MCF 10A (cell line): ENCODE measurements at regions not wholly inside any gene's neighbourhood (a gene's known extent, or its start where the extent isn't known, plus 50 kb on each side); places are given as distances from the start of the nearest gene placed in this dataset.
"Not testable (repeated sequence)": the region's sequence is repeated elsewhere in the genome, so short reads cannot be mapped to it uniquely, and the experiment has no call there.

ENCODE experiments used
- BruUV-seq: library from RNA; stranded (reverse); fragments of 400-500 nt; replicated peaks from 2 replicates; lab custom pipeline; 2021; lab: Mats Ljungman, UMichigan
- CTCF ChIA-PET: fragments of 300-600 bp; sonication (Branson Sonifier 250); formaldehyde crosslinking; extraction: SDS; loops from one replicate; lab custom pipeline; 2021; ENCODE audit warnings: antibody characterized with exemption, inconsistent platforms; lab: Yijun Ruan, JAX
- POLR2A ChIA-PET: fragments of 300-600, 350-650 bp; sonication (Branson Sonifier 250); formaldehyde crosslinking; extraction: SDS; loops from one replicate; lab custom pipeline; 2020; ENCODE audit warnings: antibody characterized with exemption, inconsistent platforms; lab: Yijun Ruan, JAX
- DNase-seq: peaks from one replicate; pipeline ENCODE4 v3.0.0-alpha.2; 2018; ENCODE audit not compliant: unreplicated experiment
- H3K27ac Mint-ChIP-seq: one replicate; pipeline ENCODE4 v1.8.0; 2022; ENCODE audit warnings: mild to moderate bottlenecking, low read depth, mixed read lengths; ENCODE audit not compliant: unreplicated experiment
- H3K27me3 Mint-ChIP-seq: one replicate; pipeline ENCODE4 v1.8.0; 2022; ENCODE audit warnings: mixed read lengths; ENCODE audit not compliant: insufficient read depth, unreplicated experiment
- H3K36me3 Mint-ChIP-seq: one replicate; pipeline ENCODE4 v1.8.0; 2022; ENCODE audit warnings: mild to moderate bottlenecking, moderate library complexity, mixed read lengths; ENCODE audit not compliant: insufficient read depth, unreplicated experiment
- H3K4me1 Mint-ChIP-seq: one replicate; pipeline ENCODE4 v1.8.0; 2022; ENCODE audit warnings: mixed read lengths; ENCODE audit not compliant: insufficient read depth, unreplicated experiment
- H3K4me3 Mint-ChIP-seq: one replicate; pipeline ENCODE4 v1.8.0; 2022; ENCODE audit warnings: mild to moderate bottlenecking, moderate library complexity, mixed read lengths; ENCODE audit not compliant: unreplicated experiment
- H3K9me3 Mint-ChIP-seq: one replicate; pipeline ENCODE4 v1.8.0; 2022; ENCODE audit warnings: mixed read lengths; ENCODE audit not compliant: unreplicated experiment
- intact Hi-C: fragments of 100-400 bp; cut with micrococcal nuclease; formaldehyde crosslinking; loops from 2 replicates; pipeline ENCODE4 v1.14.1; 2022
- TF ChIP-seq, protein P1 (sequence below): fragments of 200-600 bp; IDR thresholded peaks from one replicate; pipeline ENCODE4 v1.8.0; 2022; ENCODE audit warnings: antibody characterized with exemption, mild to moderate bottlenecking; ENCODE audit not compliant: unreplicated experiment

DNA sequence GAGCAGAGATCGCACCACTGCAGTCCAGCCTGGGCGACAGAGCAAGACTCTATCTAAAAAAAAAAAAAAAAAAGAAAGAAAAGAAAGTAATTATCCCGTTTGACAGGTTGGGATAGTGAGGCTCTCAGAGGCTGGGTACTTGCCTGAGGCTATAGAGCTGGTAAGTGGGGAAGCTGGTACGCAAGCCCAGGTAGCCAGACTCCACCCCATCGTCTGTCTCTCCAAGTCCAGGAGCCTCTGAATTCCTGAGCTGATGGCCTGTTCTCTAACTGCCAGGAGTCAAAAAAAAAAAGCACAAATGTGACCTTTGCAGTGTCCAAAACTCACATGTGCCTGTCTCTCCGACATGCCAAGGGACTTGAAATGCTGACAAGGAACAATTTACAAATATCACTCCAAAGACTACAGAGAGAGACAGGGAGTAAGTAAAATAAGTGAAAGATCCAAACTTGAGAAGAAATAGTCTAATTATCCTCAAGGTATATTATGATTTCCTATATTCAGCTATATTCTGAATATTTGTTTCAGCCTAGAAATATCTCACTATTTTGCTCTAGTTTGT is 109.1 kb upstream of the SCAF8 start:
- POLR2A ChIA-PET, result interaction anchor here (1.4 kb wide), 1 partner anchor 9 kb away, joined by 6 read pairs; no protein-coding TSS in a partner anchor
- no peak overlapping the region for H3K27ac Mint-ChIP-seq
- H3K4me3 Mint-ChIP-seq, result no peak overlapping the region
- TF ChIP-seq, protein P1, sequence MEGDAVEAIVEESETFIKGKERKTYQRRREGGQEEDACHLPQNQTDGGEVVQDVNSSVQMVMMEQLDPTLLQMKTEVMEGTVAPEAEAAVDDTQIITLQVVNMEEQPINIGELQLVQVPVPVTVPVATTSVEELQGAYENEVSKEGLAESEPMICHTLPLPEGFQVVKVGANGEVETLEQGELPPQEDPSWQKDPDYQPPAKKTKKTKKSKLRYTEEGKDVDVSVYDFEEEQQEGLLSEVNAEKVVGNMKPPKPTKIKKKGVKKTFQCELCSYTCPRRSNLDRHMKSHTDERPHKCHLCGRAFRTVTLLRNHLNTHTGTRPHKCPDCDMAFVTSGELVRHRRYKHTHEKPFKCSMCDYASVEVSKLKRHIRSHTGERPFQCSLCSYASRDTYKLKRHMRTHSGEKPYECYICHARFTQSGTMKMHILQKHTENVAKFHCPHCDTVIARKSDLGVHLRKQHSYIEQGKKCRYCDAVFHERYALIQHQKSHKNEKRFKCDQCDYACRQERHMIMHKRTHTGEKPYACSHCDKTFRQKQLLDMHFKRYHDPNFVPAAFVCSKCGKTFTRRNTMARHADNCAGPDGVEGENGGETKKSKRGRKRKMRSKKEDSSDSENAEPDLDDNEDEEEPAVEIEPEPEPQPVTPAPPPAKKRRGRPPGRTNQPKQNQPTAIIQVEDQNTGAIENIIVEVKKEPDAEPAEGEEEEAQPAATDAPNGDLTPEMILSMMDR, result no peak
- peaks cover 6% of the 10 kb centered on the region for H3K36me3 Mint-ChIP-seq
- no TSS peak for BruUV-seq
- no peak for DNase-seq
- no peaks in the 10 kb centered on the region for H3K27me3 Mint-ChIP-seq
- no peaks in the 10 kb centered on the region for H3K9me3 Mint-ChIP-seq
- CTCF ChIA-PET, result interaction anchor here (0.6 to 1.4 kb wide), 3 partner anchors 52 to 167 kb away, joined by 3 to 7 read pairs (median 3); no protein-coding TSS in a partner anchor
- intact Hi-C loops, result no loop called here
- H3K4me1 Mint-ChIP-seq, result no peaks in the 10 kb centered on the region

DNA sequence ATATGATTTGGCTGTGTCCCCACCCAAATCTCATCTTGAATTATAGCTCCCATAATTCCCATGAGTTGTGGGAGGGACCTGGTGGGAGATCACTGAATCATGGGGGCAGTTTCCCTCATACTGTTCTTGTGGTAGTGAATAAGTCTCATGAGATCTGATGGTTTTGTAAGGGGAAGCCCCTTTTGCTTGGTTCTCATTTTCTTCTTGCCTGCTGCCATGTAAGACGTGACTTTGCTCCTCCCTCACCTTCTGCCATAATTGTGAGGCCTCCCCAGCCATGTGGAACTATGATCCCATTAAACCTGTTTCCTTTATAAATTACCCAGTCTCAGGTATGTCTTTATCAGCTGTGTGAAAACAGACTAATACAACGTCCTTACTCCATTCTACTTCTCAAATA is 108.5 kb upstream of the SCAF8 start:
- intact Hi-C loops, H3K36me3 Mint-ChIP-seq, H3K27me3 Mint-ChIP-seq, BruUV-seq, H3K27ac Mint-ChIP-seq, H3K9me3 Mint-ChIP-seq, H3K4me3 Mint-ChIP-seq, H3K4me1 Mint-ChIP-seq, DNase-seq: not testable (repeated sequence)
- POLR2A ChIA-PET, result interaction anchor here (1.4 kb wide), 1 partner anchor 10 kb away, joined by 6 read pairs; no protein-coding TSS in a partner anchor
- CTCF ChIA-PET, result interaction anchor here (0.6 to 1.4 kb wide), 2 partner anchors 51 to 168 kb away, joined by 3 to 7 read pairs; no protein-coding TSS in a partner anchor

DNA sequence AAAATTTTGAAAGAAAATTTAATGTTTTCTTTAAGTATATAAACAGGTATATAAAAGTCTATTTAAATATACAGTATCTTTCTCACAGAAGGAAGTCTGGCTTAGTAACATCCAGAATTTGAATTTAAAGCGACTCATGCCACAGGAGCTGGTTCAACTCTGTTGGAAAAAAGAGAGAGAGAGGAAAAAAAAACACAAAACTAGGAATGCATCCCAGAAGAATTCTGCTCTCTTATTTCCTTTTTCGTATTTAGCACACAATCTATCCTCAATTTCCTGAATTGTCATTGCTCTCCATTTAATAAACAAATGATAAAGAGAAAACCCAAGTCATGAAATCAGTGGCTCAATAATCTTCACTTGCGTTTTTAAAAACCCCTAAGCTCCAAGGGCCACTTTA is 107.5 kb upstream of the SCAF8 start:
- BruUV-seq, result no TSS peak
- no peak overlapping the region for H3K27ac Mint-ChIP-seq
- H3K27me3 Mint-ChIP-seq, result no peaks in the 10 kb centered on the region
- CTCF ChIA-PET, result no interaction called here
- TF ChIP-seq, protein P1, result no peak
- H3K36me3 Mint-ChIP-seq, result peaks cover 6% of the 10 kb centered on the region
- intact Hi-C loops, result no loop called here
- no peaks in the 10 kb centered on the region for H3K4me1 Mint-ChIP-seq
- POLR2A ChIA-PET, result interaction anchor here (0.6 kb wide), 2 partner anchors 92 to 399 kb away, joined by 3 read pairs; no protein-coding TSS in a partner anchor
- no peaks in the 10 kb centered on the region for H3K9me3 Mint-ChIP-seq
- no peak overlapping the region for H3K4me3 Mint-ChIP-seq
- no peak for DNase-seq

DNA sequence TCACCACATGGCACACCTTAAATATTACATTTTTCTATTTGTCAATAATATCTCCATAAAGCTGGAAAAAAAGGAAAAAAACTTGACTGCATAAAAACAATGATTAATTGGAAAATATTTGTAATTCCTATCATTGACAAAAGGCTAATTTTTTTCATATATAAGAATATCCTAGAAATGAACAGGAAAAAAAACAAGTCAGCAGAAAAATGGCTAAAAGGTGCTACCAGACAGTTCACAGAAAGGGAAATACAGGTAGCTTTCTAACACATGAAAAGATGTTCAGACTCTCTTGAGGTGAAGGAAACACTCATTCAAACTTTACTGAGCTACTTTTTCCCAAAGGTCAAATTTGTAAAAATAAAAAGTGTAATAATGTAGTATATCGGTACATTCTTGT is 104.1 kb upstream of the SCAF8 start:
- Mint-ChIP-seq H3K4me3 (no peak overlapping the region), H3K27me3 (peaks cover 10% of the 10 kb centered on the region), H3K9me3 (peaks cover 9% of the 10 kb centered on the region), H3K36me3 (peaks cover 6% of the 10 kb centered on the region), H3K27ac (no peak overlapping the region), H3K4me1 (no peaks in the 10 kb centered on the region)
- intact Hi-C loops, result no loop called here
- TF ChIP-seq, protein P1, result no peak
- ChIA-PET CTCF (no interaction called here), POLR2A (no interaction called here)
- BruUV-seq, result no TSS peak
- no peak for DNase-seq
